ENCODE measurements at regions not wholly inside any gene's neighbourhood (a gene's known extent, or its start where the extent isn't known, plus 50 kb on each side); places are given as distances from the start of the nearest gene placed in this dataset.
A peak's percentile ranks its signal among the peaks of the same experiment; 100 is the strongest.

GRCh38 chr9:91037511-91038482, 236.2 kb downstream of the SYK start:
- H3K27ac ChIP-seq = peak overlapping the region; percentile 90
- TF ChIP-seq, protein P1, sequence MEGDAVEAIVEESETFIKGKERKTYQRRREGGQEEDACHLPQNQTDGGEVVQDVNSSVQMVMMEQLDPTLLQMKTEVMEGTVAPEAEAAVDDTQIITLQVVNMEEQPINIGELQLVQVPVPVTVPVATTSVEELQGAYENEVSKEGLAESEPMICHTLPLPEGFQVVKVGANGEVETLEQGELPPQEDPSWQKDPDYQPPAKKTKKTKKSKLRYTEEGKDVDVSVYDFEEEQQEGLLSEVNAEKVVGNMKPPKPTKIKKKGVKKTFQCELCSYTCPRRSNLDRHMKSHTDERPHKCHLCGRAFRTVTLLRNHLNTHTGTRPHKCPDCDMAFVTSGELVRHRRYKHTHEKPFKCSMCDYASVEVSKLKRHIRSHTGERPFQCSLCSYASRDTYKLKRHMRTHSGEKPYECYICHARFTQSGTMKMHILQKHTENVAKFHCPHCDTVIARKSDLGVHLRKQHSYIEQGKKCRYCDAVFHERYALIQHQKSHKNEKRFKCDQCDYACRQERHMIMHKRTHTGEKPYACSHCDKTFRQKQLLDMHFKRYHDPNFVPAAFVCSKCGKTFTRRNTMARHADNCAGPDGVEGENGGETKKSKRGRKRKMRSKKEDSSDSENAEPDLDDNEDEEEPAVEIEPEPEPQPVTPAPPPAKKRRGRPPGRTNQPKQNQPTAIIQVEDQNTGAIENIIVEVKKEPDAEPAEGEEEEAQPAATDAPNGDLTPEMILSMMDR (conservative IDR thresholded peaks at IDR 0.05) = peak; percentile 11; the same call in 1 of the 2 replicates

- H3K27ac ChIP-seq = peak overlapping the region; percentile 90
- TF ChIP-seq, protein P1 (conservative IDR thresholded peaks at IDR 0.05) = no peak
Observed at GRCh38 chr9:91038483-91039124, 237.0 kb downstream of the SYK start.

DNA sequence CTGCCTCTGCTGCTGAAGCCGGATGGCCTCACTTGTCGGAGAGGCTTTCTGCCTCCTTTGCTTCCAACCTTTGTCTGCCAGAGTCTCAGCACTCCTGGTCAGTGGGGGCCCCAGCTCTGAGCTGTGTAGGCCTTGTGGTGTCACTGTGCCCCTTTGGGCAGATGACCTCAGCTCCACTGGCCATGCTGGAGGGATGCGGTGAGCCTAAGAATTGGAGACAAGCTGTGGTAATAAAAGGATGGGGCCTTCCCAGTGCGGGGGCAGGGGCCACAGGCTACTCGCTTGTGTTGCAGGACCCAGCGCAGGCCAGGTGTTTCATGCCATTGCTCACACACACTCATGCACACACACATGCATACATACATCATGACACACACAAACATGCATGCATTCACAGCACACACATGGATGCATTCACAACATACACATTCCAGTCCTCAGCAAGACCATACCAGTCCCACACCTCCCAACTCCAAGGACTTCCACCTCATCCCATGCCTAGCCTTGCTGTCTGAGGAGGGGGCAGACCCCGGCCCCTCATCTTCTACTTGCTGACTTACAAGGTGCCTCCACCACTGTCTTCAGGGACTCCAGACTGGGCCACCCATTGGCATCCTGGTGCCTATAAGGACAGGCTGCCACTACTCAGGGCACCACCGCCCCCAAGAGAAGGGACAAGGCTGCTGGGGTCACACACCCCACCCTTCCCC, 237.7 kb downstream of the SYK start:
- H3K27ac ChIP-seq = peak overlapping the region; percentile 90
- TF ChIP-seq, protein P1 (conservative IDR thresholded peaks at IDR 0.05) = no peak

GRCh38 chr9:91039835-91040140, 238.2 kb downstream of the SYK start:
- TF ChIP-seq, protein P1 (conservative IDR thresholded peaks at IDR 0.05) = no peak
- no peak overlapping the region for H3K27ac ChIP-seq

DNA sequence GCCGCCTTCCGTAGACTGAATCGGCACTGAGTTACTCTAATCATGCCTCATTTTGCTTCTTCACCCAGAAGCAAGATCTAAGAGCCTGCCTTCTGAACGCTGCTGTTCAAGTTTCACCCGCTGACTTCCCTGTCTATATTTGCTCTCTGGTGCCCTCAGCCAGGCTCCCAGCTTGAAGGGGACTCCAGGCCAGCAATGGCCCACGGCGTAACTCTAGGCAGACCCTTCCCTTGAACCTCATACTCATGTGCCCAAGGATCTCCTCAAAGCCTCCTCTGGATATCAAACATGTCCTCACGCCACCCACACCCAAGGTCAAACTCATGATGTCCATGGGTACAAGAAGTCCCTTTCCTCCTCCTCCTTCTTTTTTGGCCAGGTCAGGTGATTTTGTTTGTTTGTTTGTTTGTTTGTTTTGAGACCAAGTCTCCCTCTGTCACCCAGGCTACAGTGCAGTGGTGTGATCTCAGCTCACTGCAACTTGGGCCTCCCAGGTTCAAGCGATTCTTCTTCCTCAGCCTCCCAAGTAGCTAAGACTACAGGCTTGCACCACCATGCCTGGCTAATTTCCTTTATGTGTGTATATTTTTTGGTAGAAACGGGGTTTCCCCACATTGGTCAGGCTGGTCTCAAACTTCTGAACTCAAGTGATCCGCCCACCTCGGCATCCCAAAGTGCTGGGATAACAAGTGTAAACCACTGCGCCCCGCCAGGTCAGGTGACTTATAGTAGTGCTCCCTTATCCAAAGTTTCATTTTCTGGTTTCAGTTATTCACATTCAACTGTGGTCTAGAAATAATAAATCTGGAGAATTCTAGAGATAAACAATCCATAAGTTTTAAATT, 239.0 kb downstream of the SYK start:
- H3K27ac ChIP-seq = no peak overlapping the region
- TF ChIP-seq, protein P1 (conservative IDR thresholded peaks at IDR 0.05) = no peak

DNA sequence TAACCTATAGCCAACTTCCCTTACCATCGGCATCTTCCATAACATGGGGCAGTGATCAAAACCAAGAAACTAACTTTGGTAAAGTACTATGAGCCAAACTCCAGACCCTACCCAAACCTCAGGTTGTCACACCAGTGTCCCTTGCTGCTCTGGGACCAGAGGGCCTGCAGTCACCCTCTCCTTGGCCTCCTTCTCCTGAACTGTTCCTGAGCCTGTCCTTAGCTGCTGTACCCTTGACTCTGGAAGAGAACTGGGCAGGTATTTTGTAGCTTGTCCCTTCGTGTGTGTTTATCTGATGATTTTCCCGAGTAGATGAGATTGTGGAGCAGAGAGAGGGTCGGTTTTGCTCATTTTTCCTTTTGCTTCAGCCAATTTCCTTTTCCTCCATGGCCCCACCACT, 240.4 kb downstream of the SYK start:
- TF ChIP-seq, protein P1 (conservative IDR thresholded peaks at IDR 0.05) = no peak
- no peak overlapping the region for H3K27ac ChIP-seq
